Loucy (cell line): ENCODE measurements at regions not wholly inside any gene's neighbourhood (a gene's known extent, or its start where the extent isn't known, plus 50 kb on each side); places are given as distances from the start of the nearest gene placed in this dataset.

ENCODE experiments used
- H2AFZ ChIP-seq: fragments of 200-600 bp; sonication (generic); 2 replicates; pipeline ENCODE4 v1.6.0; 2016; ENCODE audit warnings: antibody characterized with exemption, mild to moderate bottlenecking, low read length, moderate library complexity
- H3F3A ChIP-seq: fragments of 200-600 bp; 2 replicates; pipeline ENCODE4 v1.6.0; 2016; ENCODE audit warnings: antibody characterized with exemption, low read depth, mild to moderate bottlenecking
- H3K27me3 ChIP-seq: fragments of 200-600 bp; sonication (generic); 2 replicates; pipeline ENCODE4 v1.6.1; 2014; ENCODE audit warnings: low read length, mild to moderate bottlenecking; ENCODE audit not compliant: insufficient read depth, poor library complexity, severe bottlenecking
- H3K36me3 ChIP-seq: fragments of 200-600 bp; sonication (generic); 2 replicates; pipeline ENCODE4 v1.6.1; 2016; ENCODE audit warnings: low read length; ENCODE audit not compliant: insufficient read depth
- H3K4me1 ChIP-seq: fragments of 200-600 bp; sonication (generic); 2 replicates; pipeline ENCODE4 v1.5.1; 2014; ENCODE audit warnings: low read length, mild to moderate bottlenecking; ENCODE audit not compliant: insufficient read depth, poor library complexity, severe bottlenecking
- H3K4me2 ChIP-seq: fragments of 200-600 bp; sonication (generic); 2 replicates; pipeline ENCODE4 v1.6.0; 2014; ENCODE audit warnings: antibody characterized with exemption, low read length, low read depth, mild to moderate bottlenecking; ENCODE audit not compliant: poor library complexity, severe bottlenecking
- H3K4me3 ChIP-seq: fragments of 200-600 bp; sonication (generic); 2 replicates; pipeline ENCODE4 v1.5.1; 2014; ENCODE audit warnings: low read length, mild to moderate bottlenecking, mixed read lengths; ENCODE audit not compliant: poor library complexity, severe bottlenecking
- H3K79me2 ChIP-seq: fragments of 200-600 bp; sonication (generic); 2 replicates; pipeline ENCODE4 v1.6.1; 2014; ENCODE audit warnings: low read length; ENCODE audit not compliant: insufficient read depth
- H3K9ac ChIP-seq: fragments of 200-600 bp; sonication (generic); 2 replicates; pipeline ENCODE4 v1.6.0; 2014; ENCODE audit warnings: mild to moderate bottlenecking, low read depth, low read length, moderate library complexity; ENCODE audit not compliant: poor library complexity, severe bottlenecking
- H3K9me2 ChIP-seq: fragments of 200-600 bp; sonication (generic); replicated peaks from 2 replicates; pipeline ENCODE4 v1.6.1; 2016; ENCODE audit warnings: low read depth, low read length, mixed read lengths
- H3K9me3 ChIP-seq: fragments of 200-600 bp; sonication (generic); 2 replicates; pipeline ENCODE4 v1.6.1; 2014; ENCODE audit warnings: mild to moderate bottlenecking, antibody characterized with exemption, low read length, low read depth; ENCODE audit not compliant: insufficient read depth
- H4K20me1 ChIP-seq: fragments of 200-600 bp; sonication (generic); 2 replicates; pipeline ENCODE4 v1.6.0; 2014; ENCODE audit warnings: antibody characterized with exemption, low read length, mild to moderate bottlenecking; ENCODE audit not compliant: insufficient read depth, poor library complexity, severe bottlenecking
- EZH2phosphoT487 ChIP-seq: fragments of 200-600 bp; IDR thresholded peaks from 2 replicates; pipeline ENCODE4 v1.6.1; 2018; ENCODE audit warnings: antibody characterized with exemption, mild to moderate bottlenecking, moderate library complexity, borderline replicate concordance

- H3K9me3 ChIP-seq, result no peaks in the 10 kb centered on the region
- H3K4me1 ChIP-seq, result peaks cover 2% of the 10 kb centered on the region
- H3K4me3 ChIP-seq, result no peak overlapping the region
- no peak overlapping the region for H2AFZ ChIP-seq
- H3K9me2 ChIP-seq, result no peaks in the 10 kb centered on the region
- no peaks in the 10 kb centered on the region for H4K20me1 ChIP-seq
- no peaks in the 10 kb centered on the region for H3F3A ChIP-seq
- no peaks in the 10 kb centered on the region for H3K36me3 ChIP-seq
- H3K27me3 ChIP-seq, result no peaks in the 10 kb centered on the region
- H3K79me2 ChIP-seq, result no peaks in the 10 kb centered on the region
- no peak overlapping the region for H3K9ac ChIP-seq
- no peak for TF ChIP-seq EZH2phosphoT487
- H3K4me2 ChIP-seq, result no peak overlapping the region
Observed at GRCh38 chr1:9184749-9185148, 49.8 kb upstream of the H6PD start.
